HFF-Myc (cell line): ENCODE measurements at regions not wholly inside any gene's neighbourhood (a gene's known extent, or its start where the extent isn't known, plus 50 kb on each side); places are given as distances from the start of the nearest gene placed in this dataset.

ENCODE experiments used
- DNase-seq: peaks from one replicate; pipeline ENCODE4 v3.0.0-alpha.2; 2011; ENCODE audit warnings: low read depth; ENCODE audit errors: extremely low read depth
- H3K4me3 ChIP-seq: replicated peaks from 2 replicates; pipeline ENCODE4 v1.5.1; 2011; ENCODE audit warnings: low read depth, mild to moderate bottlenecking, control low read depth, low read length
- CTCF ChIP-seq: IDR thresholded peaks from 2 replicates; pipeline ENCODE4 v1.5.1; 2012; ENCODE audit warnings: mild to moderate bottlenecking, low read depth, low read length, control low read depth; ENCODE audit errors: missing control alignments

GRCh38 chr1:96059736-96060135 is 661.8 kb upstream of the PTBP2 start:
- DNase-seq, result no peak
- H3K4me3 ChIP-seq, result no peak overlapping the region
- no peak for TF ChIP-seq CTCF

- DNase-seq, result no peak
- TF ChIP-seq CTCF, result no peak
- H3K4me3 ChIP-seq, result no peak overlapping the region
Observed at GRCh38 chr1:96060621-96061020, 661.0 kb upstream of the PTBP2 start.

- H3K4me3 ChIP-seq, result no peak overlapping the region
- no peak for TF ChIP-seq CTCF
- DNase-seq, result no peak
Observed at GRCh38 chr1:96072021-96072420, 649.6 kb upstream of the PTBP2 start.

GRCh38 chr1:96073100-96073499 is 648.5 kb upstream of the PTBP2 start:
- no peak for DNase-seq
- no peak for TF ChIP-seq CTCF
- no peak overlapping the region for H3K4me3 ChIP-seq

GRCh38 chr1:96074422-96074821 is 647.2 kb upstream of the PTBP2 start:
- DNase-seq, result no peak
- no peak for TF ChIP-seq CTCF

GRCh38 chr1:96074876-96075577 is 646.6 kb upstream of the PTBP2 start:
- no peak for TF ChIP-seq CTCF
- H3K4me3 ChIP-seq, result no peak overlapping the region
- DNase-seq, result no peak

More at GRCh38 chr1:96074422-96074821, 647.2 kb upstream of the PTBP2 start:
- H3K4me3 ChIP-seq, result no peak overlapping the region
